NCI-H2107 treated with DMSO at 0.1 percent for 48 hours (cell line): ENCODE measurements at regions not wholly inside any gene's neighbourhood (a gene's known extent, or its start where the extent isn't known, plus 50 kb on each side); places are given as distances from the start of the nearest gene placed in this dataset.
"Not testable (repeated sequence)": the region's sequence is repeated elsewhere in the genome, so short reads cannot be mapped to it uniquely, and the experiment has no call there.

Source experiments
- DNase-seq: peaks from one replicate; lab custom pipeline; 2025; ENCODE audit not compliant: unreplicated experiment; lab: John Stamatoyannopoulos, UW

- DNase-seq: not testable (repeated sequence)
Measured at GRCh38 chr5:109283086-109283485, 126.7 kb downstream of the PJA2 start.

- DNase-seq: peak; percentile 85
Measured at GRCh38 chr5:109281136-109281690, 128.6 kb downstream of the PJA2 start.

- no peak for DNase-seq
Measured at GRCh38 chr5:109278141-109278540, 131.6 kb downstream of the PJA2 start.

- DNase-seq: no peak
Measured at GRCh38 chr5:109275919-109276318, 133.9 kb downstream of the PJA2 start.

GRCh38 chr5:109273594-109273993 lies 136.2 kb downstream of the PJA2 start:
- no peak for DNase-seq

GRCh38 chr5:109267283-109267682 lies 142.5 kb downstream of the PJA2 start:
- no peak for DNase-seq

GRCh38 chr5:109258755-109259154 lies 151.0 kb downstream of the PJA2 start:
- DNase-seq: no peak

- DNase-seq: no peak
Measured at GRCh38 chr5:109256486-109256885, 153.3 kb downstream of the PJA2 start.

- no peak for DNase-seq
Measured at GRCh38 chr5:109254511-109254910, 155.3 kb downstream of the PJA2 start.

GRCh38 chr5:109253262-109253661 lies 156.5 kb downstream of the PJA2 start:
- DNase-seq: no peak

GRCh38 chr5:109252731-109253130 lies 157.0 kb downstream of the PJA2 start:
- DNase-seq: no peak

GRCh38 chr5:109250533-109251329 lies 159.0 kb downstream of the PJA2 start:
- DNase-seq: no peak

- DNase-seq: no peak
Measured at GRCh38 chr5:109250080-109250479, 159.7 kb downstream of the PJA2 start.

GRCh38 chr5:109249126-109249525 lies 160.6 kb downstream of the PJA2 start:
- no peak for DNase-seq

GRCh38 chr5:109247986-109248385 lies 161.8 kb downstream of the PJA2 start:
- no peak for DNase-seq

- DNase-seq: no peak
Measured at GRCh38 chr5:109246841-109247592, 162.8 kb downstream of the PJA2 start.
